ENCODE measurements at regions not wholly inside any gene's neighbourhood (a gene's known extent, or its start where the extent isn't known, plus 50 kb on each side); places are given as distances from the start of the nearest gene placed in this dataset.

GRCh38 chr9:119020730-119021333, 348.4 kb downstream of the BRINP1 start:
- TF ChIP-seq RAD21 (conservative IDR thresholded peaks at IDR 0.05 in 1 of 2, IDR thresholded peaks at IDR 0.05 in 1 of 2) (no peak), ATOH8 (CRISPR knock-in tag; IDR thresholded peaks at IDR 0.05; ENCODE audit: low read depth) (no peak), BCL3 (IDR thresholded peaks at IDR 0.05) (no peak), ELK1 (IDR thresholded peaks at IDR 0.05; ENCODE audit: low read depth, low read length) (no peak), ESRRA (IDR thresholded peaks at IDR 0.05; ENCODE audit: borderline replicate concordance, low read length) (no peak), JUN (IDR thresholded peaks at IDR 0.05) (no peak), CTCF (IDR thresholded peaks at IDR 0.05) (no peak), BHLHE40 (IDR thresholded peaks at IDR 0.05; ENCODE audit: low read depth, low read length) (no peak), EP300 (IDR thresholded peaks at IDR 0.05) (no peak), FOXS1 (CRISPR knock-in tag; IDR thresholded peaks at IDR 0.05) (no peak), TP53 (CRISPR knock-in tag; IDR thresholded peaks at IDR 0.05) (no peak), FOSB (CRISPR knock-in tag; IDR thresholded peaks at IDR 0.05) (no peak), SMC3 (IDR thresholded peaks at IDR 0.05) (no peak)

Data from A549 (cell line).